HK-2 (cell line): ENCODE measurements at regions not wholly inside any gene's neighbourhood (a gene's known extent, or its start where the extent isn't known, plus 50 kb on each side); places are given as distances from the start of the nearest gene placed in this dataset.

Experiments
- DNase-seq: peaks from one replicate; pipeline ENCODE4 v3.0.0-alpha.2; 2018; ENCODE audit not compliant: unreplicated experiment

DNA sequence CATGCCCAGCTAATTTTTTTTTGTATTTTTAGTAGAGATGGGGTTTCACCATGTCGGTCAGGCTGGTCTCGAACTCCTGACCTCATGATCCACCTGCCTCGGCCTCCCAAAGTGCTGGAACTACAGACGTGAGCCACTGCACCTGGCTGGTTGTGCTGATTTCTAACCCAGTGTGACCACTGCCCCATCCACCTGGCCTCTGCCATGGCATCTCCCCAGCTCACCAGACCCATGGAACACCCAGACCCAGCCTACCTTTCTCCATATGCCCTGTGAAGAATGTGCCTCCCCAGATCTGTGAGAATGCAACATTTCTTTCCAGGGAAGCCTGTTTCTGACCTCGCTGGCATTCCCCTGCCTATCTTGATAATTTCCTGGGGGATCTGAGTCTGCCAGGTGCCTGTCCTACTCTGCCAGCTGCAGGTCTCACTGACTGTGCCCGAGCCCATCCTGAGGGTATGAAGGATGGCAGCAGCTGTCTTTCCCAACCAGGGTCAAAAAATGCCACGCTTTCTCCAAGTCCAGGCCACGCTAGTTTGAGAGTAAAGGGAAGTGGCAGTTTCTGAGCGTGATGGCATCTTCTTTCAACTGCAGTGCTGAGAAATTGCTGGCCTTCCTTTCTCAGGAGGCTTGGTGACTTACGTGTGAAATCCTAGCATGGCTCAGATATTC is 324.4 kb upstream of the ZNF32 start:
- DNase-seq, result no peak

- no peak for DNase-seq
Observed at GRCh38 chr10:43971981-43972380, 323.3 kb upstream of the ZNF32 start.

GRCh38 chr10:43971306-43971705 is 322.6 kb upstream of the ZNF32 start:
- no peak for DNase-seq

DNA sequence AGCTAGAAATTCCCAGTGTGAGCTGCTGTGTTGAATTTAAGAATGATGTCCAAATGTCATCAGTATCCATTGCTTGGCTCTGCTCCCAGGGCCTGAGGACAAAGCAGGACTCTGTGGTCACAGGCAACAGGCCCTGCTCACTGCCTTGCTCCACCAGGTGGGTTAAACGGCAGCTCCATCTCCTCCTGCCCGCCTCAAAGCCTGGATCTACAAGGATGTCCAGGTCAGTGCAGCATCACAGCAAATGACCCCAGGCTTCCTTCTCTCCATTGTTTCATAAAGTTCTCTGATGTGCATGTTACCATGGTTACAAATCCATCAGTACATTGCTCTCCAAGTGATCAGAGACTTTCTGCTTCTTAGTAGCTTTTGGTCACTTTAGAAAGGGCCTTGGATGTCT is 322.0 kb upstream of the ZNF32 start:
- no peak for DNase-seq

DNA sequence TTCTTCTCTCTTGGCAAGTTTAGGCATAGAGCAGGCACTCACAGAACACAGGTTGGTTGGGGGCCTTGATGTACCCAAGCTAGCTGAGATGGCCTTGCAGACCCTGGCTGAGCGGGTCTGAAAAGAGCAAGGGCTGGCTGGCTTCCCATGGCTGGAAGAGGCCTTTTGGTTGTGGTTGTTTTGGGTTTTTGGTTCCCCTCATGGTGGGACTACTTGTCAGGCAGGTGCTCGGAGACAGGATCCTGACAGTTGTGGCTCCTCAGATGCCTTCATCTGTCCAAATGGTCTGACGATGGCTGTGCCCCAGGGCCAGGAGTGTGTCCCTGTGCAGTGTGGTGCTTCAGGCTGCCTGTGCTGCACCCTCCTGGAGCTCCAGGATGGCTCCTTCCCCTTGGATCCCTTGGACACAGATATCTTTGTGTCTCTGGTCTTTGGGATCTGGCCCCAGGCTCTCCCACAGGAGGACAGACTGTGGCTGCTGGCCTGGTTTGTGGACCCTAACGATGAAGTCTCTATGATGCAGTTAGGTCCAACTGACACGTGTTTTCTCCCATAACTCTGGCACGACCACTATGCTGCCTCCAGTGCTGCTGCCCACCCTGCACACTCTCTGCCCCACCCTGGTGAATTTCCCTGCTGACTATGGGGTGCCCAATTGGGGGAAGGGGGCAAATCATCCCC is 321.5 kb upstream of the ZNF32 start:
- no peak for DNase-seq

GRCh38 chr10:43969506-43969905 is 320.8 kb upstream of the ZNF32 start:
- DNase-seq, result no peak

DNA sequence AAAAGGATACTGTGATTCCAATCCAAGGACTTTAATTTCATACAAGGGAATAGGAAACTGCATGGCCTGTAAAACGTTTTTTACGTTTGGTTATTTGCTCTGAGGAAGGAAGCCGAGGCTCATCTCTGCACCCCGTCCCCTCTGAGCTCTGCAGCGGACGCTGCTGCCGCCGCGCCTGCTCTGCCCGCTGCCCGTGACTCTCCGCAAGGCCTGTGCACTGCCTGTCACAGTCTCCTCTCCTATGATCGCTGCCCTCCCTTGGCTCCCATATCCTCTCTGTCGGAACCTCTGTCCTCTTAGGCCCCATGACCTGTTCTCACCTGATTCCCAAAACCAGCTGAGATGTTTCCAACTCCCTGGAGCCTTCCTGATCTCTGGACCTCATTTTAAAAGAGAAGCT is 320.3 kb upstream of the ZNF32 start:
- DNase-seq, result no peak

- no peak for DNase-seq
Observed at GRCh38 chr10:43968076-43968475, 319.4 kb upstream of the ZNF32 start.

GRCh38 chr10:43966571-43966965 is 317.9 kb upstream of the ZNF32 start:
- no peak for DNase-seq

DNA sequence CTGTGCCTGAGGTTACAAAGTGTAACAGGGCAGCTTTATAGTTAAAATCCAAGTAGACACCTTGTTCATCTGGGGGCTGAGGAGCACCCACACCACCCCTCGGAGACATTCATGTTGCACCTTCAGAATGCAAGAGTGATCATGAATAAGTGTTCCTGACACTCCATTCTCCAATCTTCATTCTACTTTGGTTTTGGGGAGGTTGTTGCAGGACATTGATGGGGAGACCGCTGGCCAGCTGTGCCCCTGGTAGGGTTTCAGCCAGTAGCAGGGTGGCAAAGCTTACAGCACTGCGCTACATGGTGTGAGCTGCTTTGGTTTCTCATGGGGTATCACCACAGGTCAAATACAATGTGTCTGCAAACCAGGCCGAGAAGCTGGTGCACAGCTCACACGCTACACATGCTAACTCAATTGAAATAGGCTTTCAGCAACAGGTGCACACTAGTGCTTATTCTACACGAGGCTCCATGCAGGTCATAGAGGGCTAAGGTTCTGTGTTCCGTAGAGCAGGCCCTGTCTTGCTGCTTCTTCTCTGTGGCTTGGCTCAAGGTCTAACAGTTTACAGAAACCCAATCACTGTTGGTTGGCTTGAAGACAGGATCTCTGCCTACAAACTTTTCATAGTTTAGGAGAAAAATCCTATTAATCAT is 317.4 kb upstream of the ZNF32 start:
- DNase-seq, result no peak

DNA sequence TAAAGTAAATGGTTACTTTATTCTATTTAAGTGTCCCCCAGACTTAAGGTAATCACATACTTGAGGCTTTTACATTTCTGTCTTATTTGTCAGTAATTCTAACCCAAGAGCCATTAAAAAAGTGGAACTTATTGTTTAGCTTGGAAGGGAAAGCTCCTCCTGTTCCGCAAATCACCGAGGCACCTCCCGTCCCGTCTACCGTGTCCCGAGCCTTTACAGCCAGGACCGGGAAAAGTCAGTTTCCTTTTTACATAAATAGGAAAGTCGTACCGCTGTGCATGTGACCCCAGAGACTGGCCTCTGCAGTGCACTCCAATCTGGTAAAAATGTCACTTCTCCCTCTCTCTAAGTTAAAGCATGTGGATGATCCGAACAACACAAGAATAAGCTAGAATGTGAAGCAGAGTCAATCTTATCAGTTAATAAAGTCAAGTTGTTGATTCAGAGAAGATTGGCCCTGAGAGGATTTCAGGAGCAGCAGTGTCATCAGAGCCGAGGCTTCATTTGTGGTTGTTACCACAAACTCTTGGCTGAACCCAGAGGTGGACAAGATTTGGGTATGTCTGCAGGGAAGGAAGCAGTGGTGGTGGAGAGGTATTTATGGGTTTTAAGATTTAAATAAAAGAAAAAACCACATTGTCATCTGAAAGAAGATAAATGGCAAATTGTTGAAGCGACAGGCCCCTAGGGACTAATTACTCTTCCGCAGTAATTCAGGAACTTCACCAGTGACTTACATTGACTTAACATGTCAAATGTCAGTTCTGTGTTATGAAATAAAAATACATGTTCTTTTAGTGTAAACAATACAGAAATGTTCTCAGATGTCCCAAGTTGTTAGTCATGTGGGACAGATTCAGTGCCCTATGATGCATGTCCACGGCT is 316.6 kb upstream of the ZNF32 start:
- DNase-seq, result no peak

- no peak for DNase-seq
Observed at GRCh38 chr10:43964486-43964885, 315.8 kb upstream of the ZNF32 start.

DNA sequence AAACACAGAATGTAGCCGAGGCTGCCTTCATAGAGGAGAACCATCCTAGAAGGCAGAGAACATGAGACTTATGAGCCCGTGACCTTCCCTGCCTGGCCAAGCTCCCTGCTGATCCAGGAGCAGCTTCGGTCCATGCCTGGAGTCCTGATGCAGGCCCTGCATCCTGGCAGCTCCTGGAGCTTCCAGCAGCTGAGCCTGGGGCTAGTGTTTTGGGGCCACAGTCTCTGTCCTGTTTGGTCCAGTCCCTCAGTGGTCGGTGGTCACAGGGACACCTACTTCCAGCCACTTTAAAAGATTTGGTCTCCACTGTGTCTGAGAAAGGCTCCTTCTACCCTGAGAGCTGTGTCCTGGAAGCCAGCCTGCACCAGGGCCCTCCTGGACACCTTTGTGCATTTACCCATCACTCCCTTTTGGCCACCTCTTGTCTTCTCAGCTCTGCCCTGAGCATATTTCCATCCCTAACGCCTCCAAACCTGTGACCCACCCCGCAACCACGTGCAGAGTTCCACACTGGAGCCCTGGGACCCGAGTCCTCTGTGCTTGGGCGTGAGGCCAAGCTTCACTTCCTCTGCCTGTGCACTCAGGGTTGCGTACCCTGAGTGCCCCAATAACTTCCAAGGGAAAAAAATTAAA is 315.2 kb upstream of the ZNF32 start:
- no peak for DNase-seq

- no peak for DNase-seq
Observed at GRCh38 chr10:43963379-43963778, 314.7 kb upstream of the ZNF32 start.

DNA sequence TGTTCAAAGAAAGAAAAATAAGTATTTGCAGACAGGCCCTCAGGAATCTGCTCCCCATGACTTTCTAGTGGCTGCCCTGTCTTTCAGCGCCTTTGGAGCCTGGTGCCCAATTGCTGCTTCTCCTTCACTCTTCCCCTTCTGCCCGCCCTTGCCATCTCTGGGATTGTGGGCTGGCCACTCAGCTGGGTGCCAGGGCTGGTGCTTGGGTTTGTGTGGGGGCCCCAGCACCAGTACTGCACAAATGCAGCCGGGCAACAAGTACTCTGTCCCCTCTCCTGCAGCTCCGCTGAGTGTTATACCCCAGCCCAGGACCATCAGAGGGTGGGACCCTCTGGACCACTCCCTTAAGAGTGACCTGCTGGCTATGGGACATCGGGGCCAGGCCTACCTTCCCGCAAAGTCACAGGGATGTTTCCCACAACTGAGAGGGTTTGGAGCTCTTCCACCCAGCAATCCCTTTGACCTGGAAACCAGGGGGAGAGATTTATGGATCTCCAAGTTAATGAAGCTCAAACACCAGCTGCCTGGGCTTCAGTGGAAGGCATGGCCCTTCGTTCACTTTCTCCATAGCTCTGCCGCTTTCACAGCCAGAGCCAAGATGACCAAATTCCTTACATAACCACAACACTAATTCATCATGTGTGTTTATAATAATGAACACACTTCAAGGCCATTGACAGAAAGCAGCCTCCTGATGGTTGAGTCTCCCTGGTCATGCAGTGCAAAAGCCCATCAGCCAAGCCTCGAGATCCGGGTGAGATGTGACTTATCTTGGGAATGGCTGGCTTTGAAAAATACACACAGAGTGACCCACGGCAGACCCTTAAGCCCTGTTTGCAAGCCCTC is 313.9 kb upstream of the ZNF32 start:
- DNase-seq, result no peak

GRCh38 chr10:43961523-43962345 is 313.1 kb upstream of the ZNF32 start:
- no peak for DNase-seq

GRCh38 chr10:43960981-43961380 is 312.3 kb upstream of the ZNF32 start:
- DNase-seq, result no peak

DNA sequence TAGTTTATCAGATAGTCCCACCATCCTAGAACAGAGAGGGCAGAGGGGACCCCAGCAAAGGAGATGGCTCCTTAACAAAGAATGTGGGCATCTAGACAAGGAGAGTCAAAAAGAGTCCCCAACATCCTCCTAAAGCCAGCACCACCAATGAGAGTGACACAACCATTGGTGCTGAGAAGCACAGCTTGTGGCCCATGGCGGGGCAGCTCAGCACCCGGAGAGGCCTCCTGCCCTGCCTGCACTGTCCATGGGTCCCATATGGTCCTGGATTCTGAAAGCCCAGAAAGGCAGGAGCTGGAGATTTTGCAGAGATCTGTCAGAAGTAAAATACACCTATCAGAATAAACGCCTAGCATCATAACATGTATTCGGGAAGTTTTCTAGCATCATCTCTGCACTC is 311.8 kb upstream of the ZNF32 start:
- DNase-seq, result no peak

DNA sequence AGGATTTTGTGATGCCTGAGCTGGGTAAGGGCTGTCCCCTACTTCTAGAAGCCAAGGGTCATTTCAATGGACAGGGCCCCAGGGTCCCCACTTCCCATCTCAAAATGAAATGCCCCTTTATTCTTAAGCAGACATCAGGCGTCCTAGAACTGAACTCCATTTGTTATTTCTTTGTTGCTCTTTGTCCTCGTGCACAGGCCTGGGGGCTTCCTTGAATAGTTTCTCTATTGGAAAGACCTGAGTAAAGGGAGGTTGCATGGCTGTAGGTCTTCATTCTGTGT is 311.4 kb upstream of the ZNF32 start:
- DNase-seq, result no peak
